ENCODE measurements at regions not wholly inside any gene's neighbourhood (a gene's known extent, or its start where the extent isn't known, plus 50 kb on each side); places are given as distances from the start of the nearest gene placed in this dataset.

GRCh38 chr9:11016081-11016480 lies 403.3 kb upstream of the PTPRD start:
- H3K4me3 ChIP-seq (ENCODE audit: low read depth, low read length): no peak overlapping the region
- in situ Hi-C loops (cut with HindIII; ENCODE audit: low sequenced_read_pairs): no loop called here
- DNase-seq (ENCODE audit: low read depth): no peak
- no peak for TF ChIP-seq CTCF (IDR thresholded peaks at IDR 0.05; ENCODE audit: low read depth, low read length, missing control alignments)

GRCh38 chr9:11023201-11023600 lies 410.4 kb upstream of the PTPRD start:
- no peak overlapping the region for H3K4me3 ChIP-seq (ENCODE audit: low read depth, low read length)
- no peak for DNase-seq (ENCODE audit: low read depth)
- no peak for TF ChIP-seq CTCF (IDR thresholded peaks at IDR 0.05; ENCODE audit: low read depth, low read length, missing control alignments)
- in situ Hi-C loops (cut with HindIII; ENCODE audit: low sequenced_read_pairs): no loop called here

- TF ChIP-seq CTCF (IDR thresholded peaks at IDR 0.05; ENCODE audit: low read depth, low read length, missing control alignments): no peak
- in situ Hi-C loops (cut with HindIII; ENCODE audit: low sequenced_read_pairs): no loop called here
- DNase-seq (ENCODE audit: low read depth): no peak
- no peak overlapping the region for H3K4me3 ChIP-seq (ENCODE audit: low read depth, low read length)
These were observed 413.0 kb upstream of the PTPRD start for GRCh38 chr9:11025775-11026174.

- no peak for TF ChIP-seq CTCF (IDR thresholded peaks at IDR 0.05; ENCODE audit: low read depth, low read length, missing control alignments)
- in situ Hi-C loops (cut with HindIII; ENCODE audit: low sequenced_read_pairs): no loop called here
- no peak overlapping the region for H3K4me3 ChIP-seq (ENCODE audit: low read depth, low read length)
- no peak for DNase-seq (ENCODE audit: low read depth)
These were observed 425.6 kb upstream of the PTPRD start for GRCh38 chr9:11038366-11038765.

GRCh38 chr9:11039006-11039405 lies 426.2 kb upstream of the PTPRD start:
- no peak for DNase-seq (ENCODE audit: low read depth)
- no peak overlapping the region for H3K4me3 ChIP-seq (ENCODE audit: low read depth, low read length)
- TF ChIP-seq CTCF (IDR thresholded peaks at IDR 0.05; ENCODE audit: low read depth, low read length, missing control alignments): no peak
- in situ Hi-C loops (cut with HindIII; ENCODE audit: low sequenced_read_pairs): no loop called here

- TF ChIP-seq CTCF (IDR thresholded peaks at IDR 0.05; ENCODE audit: low read depth, low read length, missing control alignments): no peak
- in situ Hi-C loops (cut with HindIII; ENCODE audit: low sequenced_read_pairs): no loop called here
- H3K4me3 ChIP-seq (ENCODE audit: low read depth, low read length): no peak overlapping the region
- no peak for DNase-seq (ENCODE audit: low read depth)
These were observed 432.8 kb upstream of the PTPRD start for GRCh38 chr9:11045589-11045988.

- DNase-seq (ENCODE audit: low read depth): no peak
- in situ Hi-C loops (cut with HindIII; ENCODE audit: low sequenced_read_pairs): no loop called here
- no peak for TF ChIP-seq CTCF (IDR thresholded peaks at IDR 0.05; ENCODE audit: low read depth, low read length, missing control alignments)
- H3K4me3 ChIP-seq (ENCODE audit: low read depth, low read length): no peak overlapping the region
These were observed 450.5 kb upstream of the PTPRD start for GRCh38 chr9:11063263-11063662.

Data from astrocyte of the cerebellum (primary cell).